ENCODE measurements at regions not wholly inside any gene's neighbourhood (a gene's known extent, or its start where the extent isn't known, plus 50 kb on each side); places are given as distances from the start of the nearest gene placed in this dataset.

DNA sequence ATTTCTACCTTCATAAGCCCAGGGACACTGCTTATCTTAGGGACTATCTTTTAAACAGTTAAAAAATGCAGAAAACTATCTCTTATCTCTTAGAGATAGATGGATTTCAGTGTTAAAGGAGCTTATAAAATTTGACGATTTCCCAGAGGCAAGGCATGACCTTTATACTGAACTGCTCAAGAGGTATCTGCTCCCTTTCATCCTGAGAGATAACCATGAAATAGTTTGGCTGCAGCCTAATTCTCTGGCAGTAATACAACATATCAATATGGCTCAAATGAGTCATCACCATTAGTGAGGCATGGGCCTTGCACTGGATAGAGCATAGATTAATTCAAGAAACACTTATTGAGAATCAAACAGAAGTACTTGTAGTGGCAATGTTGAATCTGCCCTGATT, 348.2 kb upstream of the GRIA3 start:
- TF ChIP-seq POLR2AphosphoS5 (IDR thresholded peaks at IDR 0.05) (no peak), POLR2A (IDR thresholded peaks at IDR 0.05) (no peak)
- TF ChIP-seq, protein P1, sequence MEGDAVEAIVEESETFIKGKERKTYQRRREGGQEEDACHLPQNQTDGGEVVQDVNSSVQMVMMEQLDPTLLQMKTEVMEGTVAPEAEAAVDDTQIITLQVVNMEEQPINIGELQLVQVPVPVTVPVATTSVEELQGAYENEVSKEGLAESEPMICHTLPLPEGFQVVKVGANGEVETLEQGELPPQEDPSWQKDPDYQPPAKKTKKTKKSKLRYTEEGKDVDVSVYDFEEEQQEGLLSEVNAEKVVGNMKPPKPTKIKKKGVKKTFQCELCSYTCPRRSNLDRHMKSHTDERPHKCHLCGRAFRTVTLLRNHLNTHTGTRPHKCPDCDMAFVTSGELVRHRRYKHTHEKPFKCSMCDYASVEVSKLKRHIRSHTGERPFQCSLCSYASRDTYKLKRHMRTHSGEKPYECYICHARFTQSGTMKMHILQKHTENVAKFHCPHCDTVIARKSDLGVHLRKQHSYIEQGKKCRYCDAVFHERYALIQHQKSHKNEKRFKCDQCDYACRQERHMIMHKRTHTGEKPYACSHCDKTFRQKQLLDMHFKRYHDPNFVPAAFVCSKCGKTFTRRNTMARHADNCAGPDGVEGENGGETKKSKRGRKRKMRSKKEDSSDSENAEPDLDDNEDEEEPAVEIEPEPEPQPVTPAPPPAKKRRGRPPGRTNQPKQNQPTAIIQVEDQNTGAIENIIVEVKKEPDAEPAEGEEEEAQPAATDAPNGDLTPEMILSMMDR (IDR thresholded peaks at IDR 0.05) = no peak
